ENCODE measurements at regions not wholly inside any gene's neighbourhood (a gene's known extent, or its start where the extent isn't known, plus 50 kb on each side); places are given as distances from the start of the nearest gene placed in this dataset.
"Not testable (repeated sequence)": the region's sequence is repeated elsewhere in the genome, so short reads cannot be mapped to it uniquely, and the experiment has no call there.

DNA sequence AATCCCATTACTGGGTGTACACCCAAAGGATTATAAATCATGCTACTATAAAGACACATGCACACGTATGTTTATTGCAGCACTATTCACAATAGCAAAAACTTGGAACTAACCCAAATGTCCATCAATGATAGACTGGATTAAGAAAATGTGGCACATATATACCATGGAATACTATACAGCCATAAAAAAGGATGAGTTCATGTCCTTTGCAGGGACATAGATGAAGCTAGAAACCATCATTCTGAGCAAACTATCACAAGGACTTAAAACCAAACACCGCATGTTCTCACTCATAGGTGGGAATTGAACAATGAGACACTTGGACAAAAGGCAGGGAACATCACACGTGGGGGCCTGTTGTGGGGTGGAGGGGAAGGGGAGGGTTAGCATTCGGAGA is 76.8 kb upstream of the RREB1 start:
- intact Hi-C loops (cut with micrococcal nuclease); H3K79me2 ChIP-seq (ENCODE audit: insufficient read depth, low read length); H3K9ac ChIP-seq (ENCODE audit: insufficient read depth, low read length, poor library complexity, severe bottlenecking); H3K27me3 ChIP-seq (ENCODE audit: control insufficient read depth in 2 of 2, insufficient read depth in 2 of 2, low read length in 2 of 2); H4K20me1 ChIP-seq (ENCODE audit: insufficient read depth, low read length); H3K4me2 ChIP-seq (replicated peaks; ENCODE audit: extremely low read depth, low read length, poor library complexity, severe bottlenecking); H3K36me3 Mint-ChIP-seq; H3K9me3 ChIP-seq (replicated peaks in 1 of 2; ENCODE audit: control insufficient read depth in 1 of 2, insufficient read depth in 1 of 2, low read length in 2 of 2); H3K27ac Mint-ChIP-seq; H3K4me3 ChIP-seq (replicated peaks in 1 of 3; ENCODE audit: low read depth in 2 of 3, low read length in 3 of 3); H3K27me3 Mint-ChIP-seq (ENCODE audit: low read depth in 3 of 3); H3K36me3 ChIP-seq (replicated peaks in 1 of 2; ENCODE audit: control insufficient read depth in 1 of 2, insufficient read depth in 2 of 2, low read length in 2 of 2); DNase-seq; H2AFZ ChIP-seq (ENCODE audit: insufficient read depth, low read depth, low read length, poor library complexity, severe bottlenecking); H3K27ac ChIP-seq (ENCODE audit: low read depth in 1 of 2, low read length in 2 of 2); H3K4me3 Mint-ChIP-seq; H3K9me3 Mint-ChIP-seq: not testable (repeated sequence)
- H3K4me1 Mint-ChIP-seq = peaks cover 34% of the 10 kb centered on the region
- H3K4me1 ChIP-seq (ENCODE audit: control insufficient read depth in 1 of 2, insufficient read depth in 2 of 2, low read length in 2 of 2) = peaks cover 21 to 32% of the 10 kb centered on the region in 2 donors
- WGBS (ENCODE audit: insufficient coverage) = no CpG with 5 or more reads among the region's 4 CpGs

GRCh38 chr6:7033202-7033601 is 74.6 kb upstream of the RREB1 start:
- Histone ChIP-seq H2AFZ (ENCODE audit: insufficient read depth, low read depth, low read length, poor library complexity, severe bottlenecking) (peak overlapping the region; percentile 61), H4K20me1 (ENCODE audit: insufficient read depth, low read length) (no peaks in the 10 kb centered on the region), H3K4me1 (ENCODE audit: control insufficient read depth in 1 of 2, insufficient read depth in 2 of 2, low read length in 2 of 2) (peaks cover 21 to 30% of the 10 kb centered on the region in 2 donors), H3K9ac (ENCODE audit: insufficient read depth, low read length, poor library complexity, severe bottlenecking) (no peak overlapping the region), H3K27ac (ENCODE audit: low read depth in 1 of 2, low read length in 2 of 2) (no peak overlapping the region), H3K4me3 (replicated peaks in 1 of 3; ENCODE audit: low read depth in 2 of 3, low read length in 3 of 3) (no peak overlapping the region), H3K36me3 (replicated peaks in 1 of 2; ENCODE audit: control insufficient read depth in 1 of 2, insufficient read depth in 2 of 2, low read length in 2 of 2) (no peaks in the 10 kb centered on the region), H3K79me2 (ENCODE audit: insufficient read depth, low read length) (no peaks in the 10 kb centered on the region), H3K4me2 (replicated peaks; ENCODE audit: extremely low read depth, low read length, poor library complexity, severe bottlenecking) (peak overlapping the region; percentile 50), H3K27me3 (ENCODE audit: control insufficient read depth in 2 of 2, insufficient read depth in 2 of 2, low read length in 2 of 2) (no peaks in the 10 kb centered on the region), H3K9me3 (replicated peaks in 1 of 2; ENCODE audit: control insufficient read depth in 1 of 2, insufficient read depth in 1 of 2, low read length in 2 of 2) (no peaks in the 10 kb centered on the region)
- peaks cover 0 to 2% of the 10 kb centered on the region in 2 donors for H3K36me3 Mint-ChIP-seq
- peaks cover 32% of the 10 kb centered on the region for H3K4me1 Mint-ChIP-seq
- TF ChIP-seq, protein P1, sequence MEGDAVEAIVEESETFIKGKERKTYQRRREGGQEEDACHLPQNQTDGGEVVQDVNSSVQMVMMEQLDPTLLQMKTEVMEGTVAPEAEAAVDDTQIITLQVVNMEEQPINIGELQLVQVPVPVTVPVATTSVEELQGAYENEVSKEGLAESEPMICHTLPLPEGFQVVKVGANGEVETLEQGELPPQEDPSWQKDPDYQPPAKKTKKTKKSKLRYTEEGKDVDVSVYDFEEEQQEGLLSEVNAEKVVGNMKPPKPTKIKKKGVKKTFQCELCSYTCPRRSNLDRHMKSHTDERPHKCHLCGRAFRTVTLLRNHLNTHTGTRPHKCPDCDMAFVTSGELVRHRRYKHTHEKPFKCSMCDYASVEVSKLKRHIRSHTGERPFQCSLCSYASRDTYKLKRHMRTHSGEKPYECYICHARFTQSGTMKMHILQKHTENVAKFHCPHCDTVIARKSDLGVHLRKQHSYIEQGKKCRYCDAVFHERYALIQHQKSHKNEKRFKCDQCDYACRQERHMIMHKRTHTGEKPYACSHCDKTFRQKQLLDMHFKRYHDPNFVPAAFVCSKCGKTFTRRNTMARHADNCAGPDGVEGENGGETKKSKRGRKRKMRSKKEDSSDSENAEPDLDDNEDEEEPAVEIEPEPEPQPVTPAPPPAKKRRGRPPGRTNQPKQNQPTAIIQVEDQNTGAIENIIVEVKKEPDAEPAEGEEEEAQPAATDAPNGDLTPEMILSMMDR (IDR thresholded peaks at IDR 0.05) = no peak
- DNase-seq = peak; percentile 21 to 33 (median 32)
- WGBS (ENCODE audit: insufficient coverage) = 40% methylated on average over 1 of the region's 5 CpGs
- H3K27ac Mint-ChIP-seq = peak overlapping the region in 2 of 7 donors; percentile 4 to 33
- intact Hi-C loops (cut with micrococcal nuclease) = no loop called here
- peaks cover 0 to 5% (median 0%) of the 10 kb centered on the region in 7 donors for H3K9me3 Mint-ChIP-seq
- H3K27me3 Mint-ChIP-seq (ENCODE audit: low read depth in 3 of 3) = peaks cover 0 to 2% (median 0%) of the 10 kb centered on the region in 3 donors
- H3K4me3 Mint-ChIP-seq = peak overlapping the region in 1 of 2 donors; percentile 57

Data from CD14-positive monocyte (primary cell).